ENCODE measurements at regions not wholly inside any gene's neighbourhood (a gene's known extent, or its start where the extent isn't known, plus 50 kb on each side); places are given as distances from the start of the nearest gene placed in this dataset.

DNA sequence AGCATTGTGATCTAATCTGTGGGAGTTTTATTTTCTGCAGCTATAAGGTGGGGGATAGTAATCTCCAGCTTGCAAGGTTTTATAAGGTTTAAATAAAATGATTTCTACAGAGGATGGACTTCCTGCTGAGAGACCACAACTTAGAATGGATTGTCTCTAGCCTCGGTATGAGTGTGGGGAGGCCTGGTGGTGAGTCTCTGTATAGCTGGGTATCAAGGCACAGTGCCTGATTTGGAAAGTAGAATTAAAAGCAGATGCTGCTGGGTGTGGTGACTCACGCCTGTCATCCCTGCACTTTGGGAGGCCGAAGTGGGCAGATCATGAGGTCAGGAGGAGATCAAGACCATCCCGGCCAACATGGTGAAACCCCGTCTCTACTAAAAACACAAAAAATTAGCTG is 162.0 kb upstream of the GATB start:
- no peak for DNase-seq

DNA sequence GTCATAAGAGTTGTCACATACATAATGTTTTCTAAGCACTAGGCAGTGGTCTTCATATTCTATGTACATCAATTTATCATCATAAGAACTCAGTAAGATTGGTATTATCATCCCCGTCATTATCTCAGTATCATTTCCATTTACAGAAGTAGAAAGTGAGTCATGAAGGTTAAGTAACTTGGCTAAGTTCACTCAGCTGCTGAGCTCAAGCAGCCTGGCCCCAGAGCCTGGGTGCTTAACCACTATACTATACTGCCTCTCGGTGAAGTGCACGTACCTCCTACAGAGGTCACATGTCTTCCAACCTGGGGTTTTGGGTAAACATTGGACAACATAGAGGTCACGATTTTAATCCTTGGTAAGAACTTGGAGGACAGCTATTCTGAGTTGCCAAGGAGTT is 161.5 kb upstream of the GATB start:
- DNase-seq: no peak

DNA sequence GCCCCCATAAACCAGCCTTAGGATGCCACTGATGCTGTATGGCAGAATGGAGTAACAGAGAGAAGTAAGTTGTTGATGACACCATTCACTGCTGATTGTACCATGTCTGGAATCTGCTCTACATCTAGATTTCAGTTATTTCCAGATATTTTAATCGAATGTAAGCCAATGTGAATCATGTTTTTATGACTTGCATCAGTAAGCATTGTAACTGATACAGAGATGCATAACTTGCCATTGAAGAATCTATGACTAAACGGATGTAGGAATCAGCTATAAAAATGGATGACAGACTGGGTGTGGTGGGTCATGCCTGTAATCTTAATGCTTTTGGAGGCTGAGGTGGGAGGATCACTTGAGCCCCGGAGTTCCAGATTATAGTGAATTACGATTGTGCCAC is 161.0 kb upstream of the GATB start:
- DNase-seq: no peak

DNA sequence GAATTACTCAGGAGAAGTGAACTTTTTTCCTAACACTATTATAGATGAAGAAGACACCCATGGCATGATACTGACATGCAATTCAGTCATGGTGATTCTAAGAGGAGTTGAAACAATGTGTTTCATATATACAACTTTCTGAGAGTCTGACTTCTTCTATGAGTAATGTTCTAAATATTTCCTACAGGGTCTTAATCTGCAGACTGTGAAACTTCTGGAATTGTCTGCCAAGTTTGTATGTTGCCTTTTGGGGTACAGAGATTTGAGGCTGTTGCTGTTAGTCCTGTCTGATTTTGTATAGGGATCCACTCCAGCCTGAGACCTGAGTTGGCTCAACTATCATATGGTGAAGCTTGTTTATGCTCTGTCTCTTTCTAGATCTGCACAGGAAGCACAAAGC is 160.6 kb upstream of the GATB start:
- DNase-seq: no peak

DNA sequence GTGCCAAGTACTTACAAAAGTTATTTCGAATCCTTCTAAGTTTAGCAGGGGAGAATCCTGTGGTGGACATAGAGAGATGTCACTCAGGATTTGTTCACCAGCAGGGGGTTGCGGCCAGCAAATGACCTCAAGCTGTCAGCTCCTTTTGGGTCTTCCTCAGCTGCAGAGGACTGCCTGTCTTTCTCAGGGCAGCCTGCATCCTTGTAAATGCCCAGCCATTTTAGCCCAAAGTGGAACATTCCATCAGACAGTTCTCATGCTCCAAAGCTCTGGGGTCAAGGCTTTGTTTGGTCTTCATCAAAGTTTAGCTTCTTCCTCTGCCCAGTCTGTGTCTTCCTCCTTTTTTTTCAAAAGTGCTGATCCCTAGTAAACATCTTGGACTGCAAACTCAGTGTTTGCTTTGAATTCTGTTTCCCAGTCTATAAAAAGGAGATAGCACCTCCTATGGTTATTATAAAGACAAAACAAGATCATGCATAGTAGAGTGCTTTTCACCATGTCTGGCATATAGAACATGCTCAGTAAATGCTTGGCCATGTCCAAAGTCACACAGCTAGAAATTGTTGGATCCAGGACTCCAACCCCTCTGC is 156.4 kb upstream of the GATB start:
- DNase-seq: no peak

DNA sequence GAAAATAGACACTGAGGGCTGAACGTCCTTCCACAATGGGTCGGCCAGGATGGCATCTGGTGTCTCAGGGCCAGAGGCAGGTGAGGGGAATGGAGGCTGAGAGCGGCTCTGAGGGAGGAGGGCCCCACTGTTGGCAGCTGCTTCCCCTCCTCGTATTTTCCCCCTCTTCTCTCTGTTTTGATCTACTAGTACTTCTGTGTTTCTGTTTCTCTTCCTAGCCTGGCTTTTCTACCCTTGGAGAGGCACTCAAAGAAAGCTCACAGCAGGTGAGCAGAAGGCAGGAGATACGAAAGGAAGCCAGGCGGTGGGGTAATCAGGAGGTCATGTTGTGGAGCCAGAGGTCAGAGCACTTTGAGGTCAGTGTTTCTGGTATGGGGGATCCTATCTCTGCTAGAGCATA is 151.8 kb upstream of the GATB start:
- DNase-seq: no peak

DNA sequence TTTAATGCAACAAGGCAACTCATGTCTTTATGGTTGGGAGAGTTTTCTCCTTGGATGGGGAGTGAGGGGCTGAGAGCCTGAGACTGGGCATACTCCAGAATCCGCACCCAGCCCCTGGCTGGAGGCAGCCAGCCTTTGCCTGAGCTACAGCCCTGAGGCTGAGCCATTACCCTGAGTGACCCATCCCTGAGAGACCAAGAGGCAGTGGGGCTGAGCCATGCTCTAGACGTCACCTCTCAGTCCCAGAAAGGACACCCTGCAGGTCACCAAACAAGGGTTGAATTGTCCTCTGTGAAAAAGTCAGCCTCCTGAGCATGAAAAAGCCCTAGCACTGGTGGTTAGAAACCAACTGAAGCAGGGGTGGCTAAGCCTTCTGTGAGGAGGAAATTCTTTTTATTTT is 151.2 kb upstream of the GATB start:
- DNase-seq: no peak

DNA sequence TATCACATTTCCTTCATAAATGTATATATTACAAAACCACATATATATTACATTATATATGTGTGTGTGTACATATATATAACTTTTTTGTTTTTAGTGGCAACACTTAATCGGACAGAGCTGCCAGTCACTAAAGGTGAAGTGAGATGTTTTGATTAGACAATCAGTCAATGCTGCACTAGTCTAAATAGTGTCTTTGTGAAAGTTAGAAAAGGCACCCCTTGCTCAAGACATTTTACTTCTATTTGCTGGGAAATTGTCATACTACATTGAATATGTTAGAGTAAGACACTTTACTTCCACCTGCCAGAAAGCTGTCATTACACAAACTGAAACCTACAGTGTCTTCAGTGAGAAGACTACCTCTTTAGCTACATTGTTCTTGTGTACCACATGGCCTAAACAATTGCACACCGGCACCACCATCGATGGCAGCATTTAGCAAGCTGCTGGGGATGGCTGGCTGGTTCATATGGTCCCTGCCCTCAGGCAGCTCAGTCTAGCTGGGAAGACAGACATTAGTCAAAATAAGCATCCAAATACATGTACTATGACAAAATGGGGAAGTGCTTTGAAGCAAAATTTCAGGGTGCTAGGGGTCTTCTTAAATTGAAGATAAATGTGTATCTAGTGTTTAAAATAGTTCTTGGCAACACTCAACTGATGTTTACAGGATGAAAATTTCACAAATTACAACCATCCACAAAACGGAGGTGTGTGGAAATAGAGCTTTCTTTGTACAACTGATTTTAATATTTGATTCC is 148.1 kb upstream of the GATB start:
- DNase-seq: no peak

DNA sequence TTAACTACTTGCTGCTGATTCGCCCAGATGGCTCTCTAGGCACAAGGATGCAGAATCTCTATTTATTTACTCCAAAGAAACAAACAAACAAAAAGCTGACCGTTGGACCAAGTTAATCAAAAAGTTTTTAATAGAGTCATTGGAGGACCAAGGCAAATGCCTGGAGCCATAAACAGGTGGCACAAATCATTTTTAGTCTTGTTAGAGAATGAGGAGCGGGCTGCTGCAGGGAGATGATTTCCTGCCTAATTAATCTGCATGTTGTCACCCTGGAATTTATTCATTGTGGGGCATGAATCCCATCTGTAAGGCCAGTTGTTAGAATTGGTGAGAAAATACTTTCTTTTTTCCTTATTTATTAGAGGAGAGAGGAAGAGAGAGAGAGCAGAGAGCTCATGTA is 147.4 kb upstream of the GATB start:
- DNase-seq: no peak

DNA sequence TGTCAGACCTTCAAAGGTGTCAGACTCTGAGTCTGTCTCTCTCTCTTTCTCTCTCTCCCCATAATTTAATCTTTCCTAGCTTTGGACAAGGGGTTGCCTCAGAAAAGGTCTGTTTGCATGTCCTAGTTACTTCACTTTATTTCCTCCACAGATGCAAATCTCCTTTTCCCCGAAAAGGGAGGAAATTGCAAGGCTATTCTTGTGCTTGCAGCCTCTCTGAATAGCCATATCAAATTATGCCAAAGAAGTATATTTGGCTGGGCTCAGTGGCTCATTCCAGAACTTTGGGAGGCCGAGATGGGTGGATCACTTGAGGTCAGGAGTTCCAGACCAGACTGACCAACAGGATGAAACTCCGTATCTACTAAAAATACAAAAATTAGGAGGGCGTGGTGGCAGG is 145.6 kb upstream of the GATB start:
- no peak for DNase-seq

DNA sequence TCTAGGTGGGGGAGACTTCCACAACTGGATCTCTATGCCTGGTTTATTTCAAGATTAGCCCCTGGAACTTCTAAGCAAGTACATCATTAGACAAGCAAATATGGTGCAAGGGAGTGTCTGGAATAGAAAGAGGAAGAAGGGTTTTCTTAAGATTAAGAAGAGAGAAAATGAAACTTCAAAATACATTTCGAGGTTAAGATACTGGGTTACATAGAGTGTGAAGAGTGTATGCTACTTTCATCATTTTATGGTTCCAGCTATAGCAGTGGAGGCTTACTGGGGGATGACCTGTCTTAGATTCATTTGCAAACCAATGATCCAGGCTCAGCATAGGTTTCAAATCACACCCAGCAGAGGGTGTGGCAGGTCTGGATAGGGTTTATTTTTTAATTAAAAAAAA is 144.4 kb upstream of the GATB start:
- no peak for DNase-seq

DNA sequence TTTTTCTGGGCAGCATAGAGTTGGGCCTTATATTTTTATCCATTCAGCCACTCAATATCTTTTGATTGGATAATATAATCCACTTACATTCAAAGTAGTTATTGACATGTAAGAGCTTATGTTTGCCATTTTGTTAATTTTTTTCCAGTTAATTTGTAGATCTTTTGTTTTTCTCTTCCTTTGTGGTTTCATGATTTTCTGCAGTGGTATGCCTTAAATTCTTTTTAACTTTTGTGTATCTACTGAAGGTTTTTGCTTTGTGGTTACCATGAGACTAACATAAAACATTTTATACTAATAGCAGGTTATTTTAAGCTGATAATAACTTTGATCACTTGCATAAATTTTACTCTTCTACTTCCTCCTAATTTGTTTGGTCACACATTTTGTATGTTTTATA is 140.8 kb upstream of the GATB start:
- DNase-seq: no peak

DNA sequence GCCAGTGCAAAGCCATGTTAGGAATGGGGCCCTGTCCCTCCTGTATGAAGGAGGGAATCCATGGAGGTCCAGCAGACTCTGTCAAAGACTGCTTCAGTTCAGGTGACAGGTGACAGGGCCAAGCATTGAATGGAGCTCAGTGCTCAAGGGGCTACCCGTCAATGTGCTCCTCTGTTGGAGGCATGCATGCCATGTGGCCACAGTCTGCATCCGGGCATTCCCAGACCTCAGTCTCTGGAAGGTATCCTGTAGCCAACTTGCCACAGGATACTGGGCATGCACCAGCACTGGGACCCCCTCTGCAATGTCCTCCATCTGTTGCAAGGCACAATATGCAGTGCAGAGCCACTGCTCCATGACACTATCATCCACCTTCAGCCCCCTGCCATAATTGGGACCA is 136.1 kb upstream of the GATB start:
- no peak for DNase-seq

DNA sequence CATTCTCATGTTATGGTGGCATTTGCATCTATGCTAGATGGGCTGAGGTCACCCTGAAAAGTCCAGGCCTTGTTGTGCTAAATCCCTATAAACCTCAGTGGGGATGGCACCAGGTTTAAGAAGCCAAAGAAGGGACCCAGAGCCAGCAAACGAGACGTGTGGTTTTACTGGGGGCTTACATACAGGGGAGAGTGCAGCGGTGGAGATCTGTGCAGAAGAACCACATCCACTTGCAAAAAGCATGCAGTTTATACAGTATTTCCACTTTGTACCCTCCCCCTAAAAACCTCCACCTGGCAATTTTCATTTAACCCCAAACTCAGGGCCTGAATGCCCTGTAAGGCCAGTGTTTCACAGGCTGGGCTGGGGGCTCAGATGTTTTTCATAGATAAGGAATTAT is 134.9 kb upstream of the GATB start:
- DNase-seq: no peak

DNA sequence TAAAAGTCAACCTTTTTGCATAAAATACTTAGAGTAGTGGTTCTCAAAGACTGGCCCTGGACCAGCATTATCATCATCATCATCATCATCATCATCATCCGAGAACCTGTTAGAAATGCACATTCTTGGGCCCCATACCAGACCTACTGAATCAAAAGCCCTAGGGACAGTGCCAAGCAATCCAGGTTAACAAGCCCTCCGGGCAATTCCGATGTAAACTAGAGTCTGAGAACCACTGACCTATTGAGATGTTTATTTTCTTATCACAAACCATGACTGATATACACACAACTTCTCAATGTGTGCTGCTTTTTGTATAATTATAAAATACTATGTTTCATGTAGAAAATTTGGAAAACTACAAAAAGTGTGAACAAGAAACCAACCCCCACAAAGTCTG is 133.4 kb upstream of the GATB start:
- no peak for DNase-seq

DNA sequence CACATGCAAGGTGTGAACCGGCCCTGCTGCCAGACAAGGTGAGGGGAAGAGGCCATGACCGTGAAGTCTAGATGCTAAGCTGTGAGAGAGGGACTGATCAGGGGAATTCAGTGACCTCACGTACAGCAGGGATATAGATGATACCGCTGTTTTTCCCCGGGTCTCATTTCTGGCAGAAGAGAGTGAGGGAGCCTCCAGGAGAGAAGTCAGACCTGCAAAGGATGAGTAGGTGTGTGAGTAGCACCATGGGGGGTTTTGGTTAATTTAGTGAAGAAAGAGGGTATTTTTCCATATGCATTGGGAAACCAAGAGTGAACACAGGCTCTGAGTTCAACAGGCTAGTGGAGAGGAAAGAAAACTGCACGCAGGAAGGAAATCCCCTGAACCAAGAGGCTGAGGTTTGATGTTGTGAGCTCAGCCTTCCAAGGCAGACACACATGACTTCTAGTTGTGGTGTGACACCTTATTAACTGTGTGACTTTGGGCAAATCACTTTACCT is 127.6 kb upstream of the GATB start:
- no peak for DNase-seq

DNA sequence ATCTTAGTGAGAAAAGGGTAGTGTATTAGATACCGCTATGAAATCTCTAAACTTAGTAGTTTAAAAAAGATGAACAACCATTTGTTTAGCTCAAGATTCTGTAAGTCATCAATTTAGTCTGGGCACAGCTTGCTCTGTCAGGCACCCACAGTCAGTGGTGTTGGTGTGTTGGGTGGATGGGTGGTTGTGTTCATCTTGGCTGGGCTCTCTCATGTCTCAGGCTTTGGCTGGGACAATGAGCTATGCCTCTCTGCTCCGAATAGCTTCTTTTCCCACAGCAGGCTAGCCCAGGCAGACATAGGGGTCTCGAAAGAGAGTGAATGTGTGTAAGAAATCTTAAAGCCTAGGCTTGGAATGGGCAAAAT is 127.0 kb upstream of the GATB start:
- no peak for DNase-seq

DNA sequence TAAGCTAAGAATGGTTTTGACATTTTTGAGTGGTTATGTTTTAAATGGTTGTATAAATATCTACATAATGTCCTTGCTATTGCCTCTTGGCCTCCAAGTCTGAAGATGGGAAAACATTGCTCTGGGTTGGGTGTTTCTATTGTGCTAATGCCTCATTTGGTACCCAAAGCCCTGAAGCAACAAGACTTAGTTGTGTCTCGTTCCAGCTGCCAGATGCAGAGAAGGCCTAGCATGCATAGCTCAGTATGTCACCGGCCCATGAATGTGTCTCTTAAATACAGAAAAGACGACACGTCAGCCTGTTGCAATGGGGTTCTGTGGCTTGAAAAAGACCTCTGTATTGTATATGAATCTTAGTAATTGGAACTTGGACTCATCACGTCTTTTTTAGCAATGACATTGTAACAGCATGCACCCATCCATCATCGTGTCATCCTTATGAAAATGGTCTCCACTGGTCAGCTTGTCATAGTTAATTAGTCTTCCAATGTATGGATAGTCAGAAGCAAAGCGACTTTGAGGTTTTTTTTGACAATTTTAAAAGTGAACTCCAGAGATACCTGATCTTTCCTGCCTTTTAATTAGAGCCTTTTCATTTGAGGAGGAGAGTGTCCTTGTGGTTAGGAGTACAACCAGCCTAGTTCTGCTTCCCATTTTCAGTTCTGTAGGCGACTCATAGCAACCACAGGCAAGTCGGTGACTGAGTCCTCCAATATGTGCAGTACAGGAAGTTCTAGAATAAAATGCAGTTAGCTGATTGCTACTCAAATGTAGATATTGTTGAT is 126.4 kb upstream of the GATB start:
- no peak for DNase-seq

DNA sequence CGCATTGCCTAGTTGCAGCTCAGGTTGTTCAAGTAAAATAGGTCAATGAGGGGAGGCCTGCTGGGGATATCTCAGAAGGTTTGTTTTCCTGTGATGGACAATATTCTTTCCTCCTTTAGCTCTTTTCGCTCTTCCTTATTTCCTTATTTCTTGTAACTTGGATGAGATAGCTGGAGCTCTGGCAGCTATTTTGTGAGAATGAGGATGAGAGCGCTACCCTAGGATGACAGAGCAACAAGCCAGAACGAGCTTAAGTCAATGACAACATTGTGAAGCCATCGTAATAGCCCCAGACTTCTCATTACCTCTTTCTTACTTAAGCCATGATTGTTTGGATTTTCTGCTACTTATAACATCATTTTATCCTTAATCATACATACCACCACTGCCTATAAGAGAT is 124.3 kb upstream of the GATB start:
- DNase-seq: no peak

DNA sequence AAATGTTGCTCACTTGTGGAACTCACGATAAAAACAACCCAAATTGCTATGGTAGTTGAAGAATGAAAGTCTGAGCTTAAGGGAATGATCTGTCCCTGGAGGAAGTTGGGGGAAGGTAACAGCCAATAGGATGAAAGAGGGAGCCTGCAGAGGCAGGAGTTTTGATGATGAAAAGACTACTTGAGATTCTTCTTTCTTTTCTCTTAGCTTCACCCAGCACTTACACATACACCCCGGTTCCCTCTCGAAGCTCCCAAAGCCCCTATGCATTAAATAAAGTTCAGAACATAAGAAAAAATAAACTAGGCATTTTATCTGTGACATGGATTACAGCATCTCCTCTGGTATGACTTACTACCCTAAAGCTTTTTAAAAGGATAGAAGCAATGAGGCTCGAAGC is 122.9 kb upstream of the GATB start:
- no peak for DNase-seq

DNA sequence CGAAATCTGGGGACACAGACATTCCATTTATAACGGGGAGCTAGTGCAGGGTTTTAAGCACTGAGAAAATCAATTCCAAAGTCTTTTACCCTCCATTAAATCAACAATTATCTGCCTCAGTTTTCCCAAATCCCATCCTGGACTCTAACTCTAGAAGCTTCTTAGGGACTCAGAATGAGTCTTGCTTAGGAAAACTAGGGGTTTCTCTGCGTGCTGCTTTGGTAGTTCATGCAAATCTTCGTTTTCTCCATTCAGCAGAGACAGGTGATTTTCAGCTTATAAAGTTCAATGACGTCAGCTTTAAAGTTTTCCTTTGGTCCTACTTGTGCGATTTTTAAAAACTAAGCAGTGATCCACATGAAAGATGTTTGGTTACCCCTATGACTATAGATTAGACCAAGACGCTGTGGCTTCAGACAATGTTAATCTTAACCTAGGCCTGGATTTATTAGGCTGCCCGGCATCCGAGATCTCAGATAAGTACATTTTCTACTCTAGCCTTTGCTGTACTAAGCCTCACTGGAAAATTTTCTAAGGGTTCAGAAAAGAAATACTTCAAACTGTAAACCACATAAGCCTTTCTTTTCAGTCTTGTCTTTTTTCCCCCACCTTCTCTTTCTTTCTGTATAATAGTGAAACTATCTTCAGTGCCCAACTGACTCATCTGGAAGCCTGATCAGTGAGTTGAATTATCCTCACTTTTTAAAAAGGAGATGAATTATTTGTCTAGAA is 121.4 kb upstream of the GATB start:
- DNase-seq: no peak

DNA sequence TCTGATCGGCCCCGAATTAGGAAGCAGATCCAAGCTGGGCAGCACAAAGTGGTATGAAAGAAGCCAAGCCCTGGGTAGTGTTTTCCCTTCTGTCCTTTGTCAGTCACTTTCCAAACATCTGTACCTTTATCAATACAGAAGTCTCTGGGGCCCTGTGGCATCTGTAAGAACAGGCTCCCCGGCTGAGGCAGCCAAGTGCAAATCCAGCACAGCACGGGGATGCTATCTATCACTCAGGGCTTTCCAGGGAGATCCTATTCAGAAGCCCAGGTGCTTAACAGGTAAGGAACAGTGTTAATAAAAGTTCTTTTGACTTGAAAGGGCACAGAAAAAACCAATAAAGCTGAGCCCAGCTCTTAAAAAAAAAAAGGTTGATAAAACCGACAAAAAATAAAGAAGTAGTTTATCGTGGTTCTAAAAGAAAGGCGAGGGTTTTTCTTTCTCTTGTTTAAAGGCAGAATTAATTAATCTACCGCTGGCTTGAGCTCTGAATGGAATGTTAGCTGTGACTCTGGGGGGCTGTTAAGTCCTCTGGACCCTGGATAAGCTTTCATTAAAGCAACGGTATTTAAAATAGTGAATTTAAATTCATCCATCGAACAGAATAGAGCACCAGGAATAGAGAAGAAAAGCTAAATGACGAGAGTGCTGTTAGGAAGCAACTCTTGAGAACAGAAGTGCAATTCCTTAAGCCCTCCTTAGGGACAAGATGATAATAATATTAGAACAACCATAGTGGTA is 119.1 kb upstream of the GATB start:
- DNase-seq: no peak

Measured in bone marrow (tissue), 2 donors.